DMS 273 (cell line): ENCODE measurements at regions not wholly inside any gene's neighbourhood (a gene's known extent, or its start where the extent isn't known, plus 50 kb on each side); places are given as distances from the start of the nearest gene placed in this dataset.

Experiments used
- DNase-seq: peaks from one replicate; lab custom pipeline; 2025; ENCODE audit not compliant: unreplicated experiment; lab: John Stamatoyannopoulos, UW

GRCh38 chr2:5914811-5915611 lies 222.8 kb downstream of the SOX11 start:
- no peak for DNase-seq

GRCh38 chr2:5915881-5916310 lies 223.7 kb downstream of the SOX11 start:
- DNase-seq, result peak; percentile 48

GRCh38 chr2:5921081-5921642 lies 229.0 kb downstream of the SOX11 start:
- DNase-seq, result peak; percentile 6

GRCh38 chr2:5923957-5924945 lies 232.1 kb downstream of the SOX11 start:
- DNase-seq, result no peak

- DNase-seq, result no peak
These were observed 233.4 kb downstream of the SOX11 start for GRCh38 chr2:5925604-5926003.

- DNase-seq, result no peak
These were observed 234.8 kb downstream of the SOX11 start for GRCh38 chr2:5926871-5927512.

- peak; percentile 45 for DNase-seq
These were observed 240.6 kb downstream of the SOX11 start for GRCh38 chr2:5932556-5933469.

- DNase-seq, result no peak
These were observed 241.5 kb downstream of the SOX11 start for GRCh38 chr2:5933669-5934068.

GRCh38 chr2:5937321-5937720 lies 245.1 kb downstream of the SOX11 start:
- DNase-seq, result no peak

- DNase-seq, result no peak
These were observed 245.8 kb downstream of the SOX11 start for GRCh38 chr2:5937851-5938565.

- DNase-seq, result no peak
These were observed 246.3 kb downstream of the SOX11 start for GRCh38 chr2:5938566-5938896.

GRCh38 chr2:5939553-5939952 lies 247.4 kb downstream of the SOX11 start:
- no peak for DNase-seq

- no peak for DNase-seq
These were observed 248.7 kb downstream of the SOX11 start for GRCh38 chr2:5940596-5941535.

GRCh38 chr2:5942204-5942603 lies 250.0 kb downstream of the SOX11 start:
- no peak for DNase-seq

- no peak for DNase-seq
These were observed 253.6 kb downstream of the SOX11 start for GRCh38 chr2:5945742-5946141.

GRCh38 chr2:5946225-5947115 lies 254.3 kb downstream of the SOX11 start:
- DNase-seq, result no peak

GRCh38 chr2:5950736-5951135 lies 258.6 kb downstream of the SOX11 start:
- no peak for DNase-seq
